Skeletal muscle tissue (tissue), 3 donors: ENCODE measurements at regions not wholly inside any gene's neighbourhood (a gene's known extent, or its start where the extent isn't known, plus 50 kb on each side); places are given as distances from the start of the nearest gene placed in this dataset.
"Not testable (repeated sequence)": the region's sequence is repeated elsewhere in the genome, so short reads cannot be mapped to it uniquely, and the experiment has no call there.

Source experiments
- H3K27ac ChIP-seq: one replicate; pipeline ENCODE4 v1.7.0; 2013; ENCODE audit warnings: mild to moderate bottlenecking, low read depth, low read length, inconsistent platforms
- H3K27me3 ChIP-seq, 3 donors: one replicate each; pipeline ENCODE4 v1.7.0; 2013; ENCODE audit warnings: low read length in 3 of 3; ENCODE audit not compliant: control insufficient read depth in 3 of 3, insufficient read depth in 3 of 3
- H3K36me3 ChIP-seq, 3 donors: one replicate each; pipeline ENCODE4 v1.7.0; 2013; ENCODE audit warnings: low read length in 3 of 3; ENCODE audit not compliant: control insufficient read depth in 3 of 3, insufficient read depth in 3 of 3
- H3K4me1 ChIP-seq, 3 donors: one replicate each; pipeline ENCODE4 v1.7.0; 2013; ENCODE audit warnings: low read length in 3 of 3, mild to moderate bottlenecking in 3 of 3; ENCODE audit not compliant: control insufficient read depth in 3 of 3, insufficient read depth in 3 of 3
- H3K4me3 ChIP-seq, 3 donors: one replicate each; pipeline ENCODE4 v1.7.0; 2013; ENCODE audit warnings: low read length in 3 of 3
- H3K9ac ChIP-seq, 3 donors: one replicate each; pipeline ENCODE4 v1.7.0; 2013; ENCODE audit warnings: low read length in 3 of 3, mild to moderate bottlenecking in 3 of 3, moderate library complexity in 2 of 3, low read depth in 1 of 3
- H3K9me3 ChIP-seq, 3 donors: one replicate each; pipeline ENCODE4 v1.7.0; 2013; ENCODE audit warnings: low read length in 3 of 3; ENCODE audit not compliant: control insufficient read depth in 3 of 3
- donor health status: Osteomylitis.

GRCh38 chr2:71926089-71926447 lies 221.6 kb downstream of the CYP26B1 start:
- Histone ChIP-seq H3K36me3 (no peaks in the 10 kb centered on the region), H3K9ac (no peak overlapping the region), H3K4me3 (no peak overlapping the region), H3K9me3 (no peaks in the 10 kb centered on the region), H3K27ac (no peak overlapping the region), H3K4me1 (peaks cover 0 to 13% (median 3%) of the 10 kb centered on the region in 3 donors), H3K27me3 (no peaks in the 10 kb centered on the region)

GRCh38 chr2:71925268-71926088 lies 222.2 kb downstream of the CYP26B1 start:
- no peak overlapping the region for H3K27ac ChIP-seq
- H3K4me3 ChIP-seq, result no peak overlapping the region
- H3K4me1 ChIP-seq, result peaks cover 0 to 13% (median 3%) of the 10 kb centered on the region in 3 donors
- H3K27me3 ChIP-seq, result no peaks in the 10 kb centered on the region
- H3K36me3 ChIP-seq, result no peaks in the 10 kb centered on the region
- H3K9ac ChIP-seq, result no peak overlapping the region
- H3K9me3 ChIP-seq, result no peaks in the 10 kb centered on the region

- H3K27me3 ChIP-seq, result no peaks in the 10 kb centered on the region
- H3K27ac ChIP-seq, result no peak overlapping the region
- H3K36me3 ChIP-seq, result no peaks in the 10 kb centered on the region
- H3K9me3 ChIP-seq, result no peaks in the 10 kb centered on the region
- H3K4me3 ChIP-seq, result no peak overlapping the region
- H3K4me1 ChIP-seq, result peaks cover 0 to 7% (median 3%) of the 10 kb centered on the region in 3 donors
- no peak overlapping the region for H3K9ac ChIP-seq
Measured at GRCh38 chr2:71923887-71924533, 223.7 kb downstream of the CYP26B1 start.

- Histone ChIP-seq H3K27ac (no peak overlapping the region), H3K9me3 (peaks cover 0 to 3% (median 2%) of the 10 kb centered on the region in 3 donors), H3K27me3 (no peaks in the 10 kb centered on the region), H3K36me3 (no peaks in the 10 kb centered on the region), H3K4me3 (no peak overlapping the region), H3K4me1 (peaks cover 0 to 7% (median 3%) of the 10 kb centered on the region in 3 donors), H3K9ac (no peak overlapping the region)
Measured at GRCh38 chr2:71923143-71923525, 224.5 kb downstream of the CYP26B1 start.

GRCh38 chr2:71922499-71923142 lies 225.0 kb downstream of the CYP26B1 start:
- Histone ChIP-seq H3K4me3 (no peak overlapping the region), H3K27me3 (no peaks in the 10 kb centered on the region), H3K36me3 (no peaks in the 10 kb centered on the region), H3K9ac (no peak overlapping the region), H3K27ac (no peak overlapping the region), H3K9me3 (peaks cover 0 to 5% (median 3%) of the 10 kb centered on the region in 3 donors), H3K4me1 (peaks cover 0 to 7% (median 3%) of the 10 kb centered on the region in 3 donors)

GRCh38 chr2:71922091-71922490 lies 225.6 kb downstream of the CYP26B1 start:
- Histone ChIP-seq H3K27me3 (no peaks in the 10 kb centered on the region), H3K4me3 (no peak overlapping the region), H3K27ac (no peak overlapping the region), H3K4me1 (peaks cover 0 to 7% (median 3%) of the 10 kb centered on the region in 3 donors), H3K9ac (no peak overlapping the region), H3K36me3 (no peaks in the 10 kb centered on the region), H3K9me3 (peaks cover 0 to 5% (median 3%) of the 10 kb centered on the region in 3 donors)

- not testable (repeated sequence) for H3K9ac ChIP-seq, H3K36me3 ChIP-seq, H3K4me1 ChIP-seq, H3K27ac ChIP-seq, H3K9me3 ChIP-seq, H3K27me3 ChIP-seq, H3K4me3 ChIP-seq
Measured at GRCh38 chr2:71920819-71921218, 226.8 kb downstream of the CYP26B1 start.

- no peaks in the 10 kb centered on the region for H3K36me3 ChIP-seq
- no peak overlapping the region for H3K27ac ChIP-seq
- H3K4me1 ChIP-seq, result peaks cover 0 to 7% (median 3%) of the 10 kb centered on the region in 3 donors
- no peak overlapping the region for H3K9ac ChIP-seq
- no peaks in the 10 kb centered on the region for H3K27me3 ChIP-seq
- peaks cover 0 to 5% (median 3%) of the 10 kb centered on the region in 3 donors for H3K9me3 ChIP-seq
- H3K4me3 ChIP-seq, result no peak overlapping the region
Measured at GRCh38 chr2:71919708-71920107, 228.0 kb downstream of the CYP26B1 start.

GRCh38 chr2:71910277-71910676 lies 237.4 kb downstream of the CYP26B1 start:
- peaks cover 6 to 11% (median 7%) of the 10 kb centered on the region in 3 donors for H3K4me1 ChIP-seq
- H3K27me3 ChIP-seq, result no peaks in the 10 kb centered on the region
- no peak overlapping the region for H3K4me3 ChIP-seq
- H3K36me3 ChIP-seq, result no peaks in the 10 kb centered on the region
- H3K9me3 ChIP-seq, result peaks cover 0 to 6% (median 5%) of the 10 kb centered on the region in 3 donors
- no peak overlapping the region for H3K9ac ChIP-seq
- no peak overlapping the region for H3K27ac ChIP-seq

GRCh38 chr2:71908798-71909197 lies 238.9 kb downstream of the CYP26B1 start:
- Histone ChIP-seq H3K36me3 (no peaks in the 10 kb centered on the region), H3K4me1 (peaks cover 6 to 11% (median 7%) of the 10 kb centered on the region in 3 donors), H3K27me3 (no peaks in the 10 kb centered on the region), H3K9ac (no peak overlapping the region), H3K4me3 (no peak overlapping the region), H3K9me3 (peaks cover 0 to 6% (median 5%) of the 10 kb centered on the region in 3 donors), H3K27ac (no peak overlapping the region)
